Lower lobe of right lung (tissue), 2 donors: ENCODE measurements at regions not wholly inside any gene's neighbourhood (a gene's known extent, or its start where the extent isn't known, plus 50 kb on each side); places are given as distances from the start of the nearest gene placed in this dataset.

Experiments
- ATAC-seq, 2 donors: fragments of 200-7000 bp; cut with Tn5 transposase; one replicate each; pipeline ENCODE4 v1.9.1; 2020 to 2022; ENCODE audit warnings: mild to moderate bottlenecking in 2 of 2, moderate library complexity in 2 of 2
- DNase-seq: peaks from one replicate; pipeline ENCODE4 v3.0.0-alpha.2; 2020
- H3K27ac ChIP-seq: fragments of 200-600 bp; one replicate; pipeline ENCODE4 v1.8.0; 2022
- H3K27me3 ChIP-seq: fragments of 200-600 bp; one replicate; pipeline ENCODE4 v1.8.0; 2022; ENCODE audit warnings: low read depth
- H3K36me3 ChIP-seq: fragments of 200-600 bp; one replicate; pipeline ENCODE4 v1.8.0; 2022; ENCODE audit warnings: mild to moderate bottlenecking
- H3K4me1 ChIP-seq: fragments of 200-600 bp; one replicate; pipeline ENCODE4 v1.8.0; 2022
- H3K4me3 ChIP-seq: fragments of 200-600 bp; one replicate; pipeline ENCODE4 v1.8.0; 2022; ENCODE audit warnings: mild to moderate bottlenecking
- H3K9me3 ChIP-seq: fragments of 200-600 bp; one replicate; pipeline ENCODE4 v1.8.0; 2022
- CTCF ChIP-seq: fragments of 200-600 bp; IDR thresholded peaks from one replicate; pipeline ENCODE4 v1.8.0; 2022; ENCODE audit warnings: antibody characterized with exemption, mild to moderate bottlenecking
- intact Hi-C: fragments of 100-400 bp; cut with DNase I; formaldehyde crosslinking; loops from one replicate; pipeline ENCODE4 v1.11.0; 2022
- donor health status: DM: no; HTN: yes; CAD: no; lungs with severe emphysema.

DNA sequence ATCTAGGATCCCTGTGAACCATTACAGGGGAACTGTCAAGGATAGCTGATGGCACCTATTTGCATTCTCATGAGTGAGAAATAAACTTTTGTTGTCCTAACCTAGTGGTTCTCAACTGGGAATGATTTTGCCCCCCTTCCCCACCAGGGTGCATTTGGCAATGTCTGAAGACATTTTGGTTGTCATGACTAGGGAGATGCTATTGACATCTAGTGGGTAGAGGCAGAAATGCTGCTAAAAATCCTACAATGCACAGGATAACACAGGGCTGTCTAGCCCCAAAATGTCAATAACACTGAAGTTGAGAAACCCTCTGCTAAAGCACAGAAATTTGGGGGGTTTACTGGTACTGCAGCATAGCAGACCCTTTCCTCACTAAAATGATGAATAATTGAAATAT, 140.9 kb upstream of the SRRM4 start:
- no peak for ATAC-seq
- intact Hi-C loops: no loop called here
- no peak overlapping the region for H3K27ac ChIP-seq

DNA sequence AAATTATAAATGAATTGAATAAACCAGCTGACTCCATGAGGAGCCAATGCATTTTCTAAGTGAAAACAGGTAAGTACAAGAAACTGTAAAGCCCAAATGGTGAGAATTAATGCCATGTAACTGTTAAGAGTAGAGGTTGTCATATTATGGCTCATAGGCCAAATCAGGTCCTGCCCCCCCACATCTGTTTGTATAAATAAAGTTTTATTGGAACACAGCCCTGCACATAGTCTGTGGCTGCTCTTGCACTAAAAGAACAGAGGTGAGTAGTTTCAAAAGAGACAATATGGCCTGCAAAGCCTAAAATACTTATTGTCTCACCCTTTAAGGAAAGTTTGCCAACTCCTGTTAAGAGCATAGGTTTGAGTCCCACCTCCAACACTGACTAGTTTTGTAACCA, 140.5 kb upstream of the SRRM4 start:
- DNase-seq (no peak), ATAC-seq (no peak)
- Histone ChIP-seq H3K36me3 (no peaks in the 10 kb centered on the region), H3K9me3 (no peaks in the 10 kb centered on the region), H3K27me3 (no peaks in the 10 kb centered on the region), H3K4me3 (no peak overlapping the region), H3K4me1 (no peaks in the 10 kb centered on the region), H3K27ac (no peak overlapping the region)
- no peak for TF ChIP-seq CTCF
- intact Hi-C loops: no loop called here

More for the DNA sequence above, 140.9 kb upstream of the SRRM4 start:
- DNase-seq: no peak
- Histone ChIP-seq H3K27me3 (no peaks in the 10 kb centered on the region), H3K4me3 (no peak overlapping the region), H3K9me3 (no peaks in the 10 kb centered on the region), H3K4me1 (no peaks in the 10 kb centered on the region), H3K36me3 (no peaks in the 10 kb centered on the region)
- TF ChIP-seq CTCF: no peak

DNA sequence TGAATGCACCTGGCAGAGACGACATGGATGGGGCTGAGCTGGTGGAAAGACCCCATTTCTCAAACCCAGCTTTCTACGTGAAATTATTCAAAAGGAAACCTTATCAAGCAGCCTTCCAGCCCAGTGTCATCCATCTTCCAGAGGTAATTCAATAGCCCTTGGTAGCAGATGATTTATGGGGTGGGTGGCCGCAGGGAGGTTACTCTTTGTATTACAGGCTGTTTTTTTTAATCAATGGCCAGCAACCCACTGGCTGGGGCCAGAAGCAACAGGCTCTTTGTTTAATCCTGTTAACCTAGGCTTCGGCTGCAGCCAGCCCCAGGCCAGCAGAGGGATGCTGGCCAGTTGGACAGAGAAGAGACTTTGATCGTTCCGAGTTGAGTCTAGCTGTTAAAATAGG, 139.8 kb upstream of the SRRM4 start:
- no peaks in the 10 kb centered on the region for H3K36me3 ChIP-seq
- H3K27me3 ChIP-seq: peaks cover 5% of the 10 kb centered on the region
- H3K4me3 ChIP-seq: no peak overlapping the region
- ATAC-seq (no peak), DNase-seq (no peak)
- no peaks in the 10 kb centered on the region for H3K9me3 ChIP-seq
- TF ChIP-seq CTCF: no peak
- no peaks in the 10 kb centered on the region for H3K4me1 ChIP-seq
- H3K27ac ChIP-seq: no peak overlapping the region
- intact Hi-C loops: no loop called here

DNA sequence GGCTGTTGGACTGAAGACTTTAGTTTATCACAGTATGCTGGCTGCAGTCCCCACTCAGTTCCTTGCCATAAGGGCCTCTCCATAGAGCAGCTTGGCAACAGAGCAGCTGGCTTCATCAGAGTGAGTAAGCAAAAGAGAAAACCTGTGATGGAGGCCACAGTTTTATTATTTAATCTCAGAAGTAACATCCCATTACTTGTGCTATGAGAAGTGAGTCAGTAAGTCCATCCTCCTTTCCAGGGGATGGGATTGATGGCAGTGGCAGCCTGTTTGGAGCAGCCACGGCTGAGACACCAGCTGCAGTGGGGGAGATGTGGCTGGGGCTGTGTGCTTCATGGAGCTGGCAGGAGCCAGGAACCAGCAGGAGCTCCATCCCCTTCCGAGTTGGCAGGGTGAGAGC, 138.5 kb upstream of the SRRM4 start:
- no peak for DNase-seq
- H3K9me3 ChIP-seq: no peaks in the 10 kb centered on the region
- H3K4me3 ChIP-seq: no peak overlapping the region
- peaks cover 8% of the 10 kb centered on the region for H3K27me3 ChIP-seq
- H3K36me3 ChIP-seq: no peaks in the 10 kb centered on the region
- intact Hi-C loops: no loop called here
- no peak overlapping the region for H3K27ac ChIP-seq
- no peak for ATAC-seq
- no peaks in the 10 kb centered on the region for H3K4me1 ChIP-seq
- TF ChIP-seq CTCF: no peak

GRCh38 chr12:118846416-118846815, 134.9 kb upstream of the SRRM4 start:
- DNase-seq: no peak
- H3K9me3 ChIP-seq: no peaks in the 10 kb centered on the region
- H3K36me3 ChIP-seq: no peaks in the 10 kb centered on the region
- no peak for TF ChIP-seq CTCF
- H3K27me3 ChIP-seq: peaks cover 14% of the 10 kb centered on the region
- ATAC-seq: no peak
- H3K4me3 ChIP-seq: no peak overlapping the region
- no peaks in the 10 kb centered on the region for H3K4me1 ChIP-seq
- intact Hi-C loops: no loop called here
- H3K27ac ChIP-seq: no peak overlapping the region

- intact Hi-C loops: no loop called here
- DNase-seq (peak; percentile 40), ATAC-seq (no peak)
- Histone ChIP-seq H3K4me3 (no peak overlapping the region), H3K9me3 (no peaks in the 10 kb centered on the region), H3K27ac (no peak overlapping the region), H3K27me3 (peaks cover 18% of the 10 kb centered on the region), H3K36me3 (no peaks in the 10 kb centered on the region), H3K4me1 (no peaks in the 10 kb centered on the region)
- TF ChIP-seq CTCF: peak; percentile 51
Observed at GRCh38 chr12:118850244-118850825, 131.0 kb upstream of the SRRM4 start.
